ENCODE measurements at regions not wholly inside any gene's neighbourhood (a gene's known extent, or its start where the extent isn't known, plus 50 kb on each side); places are given as distances from the start of the nearest gene placed in this dataset.
A peak's percentile ranks its signal among the peaks of the same experiment; 100 is the strongest.

GRCh38 chr13:61761690-61762089 is 346.0 kb upstream of the PCDH20 start:
- no peak for DNase-seq

- no peak for DNase-seq
These were observed 344.5 kb upstream of the PCDH20 start for GRCh38 chr13:61760102-61760501.

- no peak for DNase-seq
These were observed 340.4 kb upstream of the PCDH20 start for GRCh38 chr13:61756031-61756430.

GRCh38 chr13:61751039-61751438 is 335.4 kb upstream of the PCDH20 start:
- peak in 1 of 2 experiments; percentile 3 for DNase-seq

DNA sequence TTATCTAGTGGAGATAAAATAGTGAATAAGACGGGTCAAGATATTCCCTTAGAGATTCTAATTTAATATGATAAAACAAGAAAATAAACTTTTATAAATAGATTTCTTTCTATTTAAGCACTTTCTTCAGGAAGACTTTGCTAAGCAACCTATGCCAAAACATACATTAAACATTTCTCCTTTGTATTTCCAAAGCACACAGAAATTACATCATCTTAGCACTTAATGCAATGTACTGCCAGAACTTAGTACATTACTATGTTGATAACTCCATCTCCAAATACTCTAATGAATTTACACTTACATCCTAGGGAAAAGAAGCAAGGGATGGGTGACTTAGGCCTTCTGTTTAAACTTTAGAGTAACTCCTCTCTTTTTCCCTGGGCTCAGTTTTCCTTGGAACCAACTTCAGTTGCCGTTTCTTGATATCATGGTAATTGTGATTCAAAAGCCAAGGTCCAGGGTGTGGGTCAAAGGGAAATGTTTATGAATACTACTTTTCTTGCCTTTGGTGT is 322.6 kb upstream of the PCDH20 start:
- DNase-seq, result no peak

GRCh38 chr13:61734683-61735082 is 319.0 kb upstream of the PCDH20 start:
- DNase-seq, result no peak

DNA sequence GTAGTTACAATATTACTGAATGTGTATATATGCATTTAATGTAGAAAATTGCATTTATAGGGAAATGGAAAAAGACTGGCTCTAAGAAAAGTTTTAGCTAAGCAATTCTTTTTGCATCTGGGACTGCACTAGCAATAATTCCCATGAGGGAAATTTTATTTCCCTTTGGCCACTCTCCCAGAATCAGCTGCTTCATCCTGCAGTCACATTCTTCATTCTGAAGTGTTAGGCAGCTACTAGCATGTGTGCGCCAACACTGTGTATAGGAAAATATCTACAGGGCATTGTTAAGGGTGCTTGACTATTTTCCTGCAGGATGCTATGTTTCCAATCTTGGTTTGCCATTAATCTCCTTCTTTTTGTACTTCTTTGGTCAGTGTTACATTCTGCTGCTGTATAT is 312.8 kb upstream of the PCDH20 start:
- DNase-seq, result peak in 1 of 2 experiments; percentile 58

- no peak for DNase-seq
These were observed 312.1 kb upstream of the PCDH20 start for GRCh38 chr13:61727767-61728166.

DNA sequence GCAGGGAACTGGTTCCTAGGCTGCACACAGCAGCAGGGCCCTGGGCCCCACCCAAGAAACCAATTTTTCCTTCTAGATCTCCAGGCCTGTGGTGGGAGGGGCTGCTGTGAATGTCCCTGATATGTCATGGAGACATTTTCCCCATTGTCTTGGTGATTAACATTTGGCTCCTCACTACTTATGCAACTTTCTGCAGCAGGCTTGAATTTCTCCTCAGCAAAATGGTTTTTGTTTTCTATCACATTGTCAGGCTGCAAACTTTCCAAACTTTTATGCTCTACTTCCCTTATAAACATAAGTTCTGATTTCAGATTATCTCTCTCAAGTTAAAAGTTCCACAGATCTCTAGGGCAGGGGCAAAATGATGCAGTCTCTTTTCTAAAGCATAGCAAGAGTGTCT is 310.2 kb upstream of the PCDH20 start:
- no peak for DNase-seq

DNA sequence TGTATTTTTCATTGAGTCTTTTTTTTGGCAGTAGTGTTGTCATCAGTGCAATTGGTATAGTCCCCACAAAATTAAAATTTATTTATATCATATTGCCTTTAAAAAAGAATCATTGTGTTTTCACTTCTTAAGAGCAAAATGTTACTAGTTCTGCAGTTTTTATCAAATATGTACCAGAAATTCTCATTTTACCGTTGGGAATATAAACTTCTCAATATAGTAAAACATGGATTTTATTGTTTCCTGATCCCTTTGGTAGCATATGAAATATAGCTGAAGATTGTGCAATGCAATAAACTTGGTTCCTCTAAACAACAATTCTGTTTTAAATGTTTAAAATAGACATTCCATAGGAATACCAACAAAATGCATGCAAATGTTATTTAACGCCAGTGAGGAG is 306.5 kb upstream of the PCDH20 start:
- DNase-seq, result no peak

DNA sequence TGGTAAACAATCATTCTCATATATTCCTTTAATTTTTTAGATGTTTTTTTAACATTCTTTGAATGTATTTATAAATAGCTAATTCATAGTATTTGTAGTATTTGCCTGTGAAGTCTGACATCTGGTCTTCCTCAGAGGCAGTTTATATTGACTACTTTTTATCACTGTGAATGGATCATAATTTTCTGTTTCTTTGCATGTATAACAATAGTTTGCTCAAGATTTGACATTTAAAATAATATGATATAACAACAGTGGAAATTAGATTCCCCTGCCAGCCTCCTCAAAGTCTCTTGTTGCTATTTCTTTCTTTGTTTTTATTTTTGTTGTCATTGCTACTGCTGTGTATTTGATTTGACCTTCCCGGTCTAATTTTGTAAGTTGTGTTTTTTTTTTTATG is 297.0 kb upstream of the PCDH20 start:
- DNase-seq, result no peak

DNA sequence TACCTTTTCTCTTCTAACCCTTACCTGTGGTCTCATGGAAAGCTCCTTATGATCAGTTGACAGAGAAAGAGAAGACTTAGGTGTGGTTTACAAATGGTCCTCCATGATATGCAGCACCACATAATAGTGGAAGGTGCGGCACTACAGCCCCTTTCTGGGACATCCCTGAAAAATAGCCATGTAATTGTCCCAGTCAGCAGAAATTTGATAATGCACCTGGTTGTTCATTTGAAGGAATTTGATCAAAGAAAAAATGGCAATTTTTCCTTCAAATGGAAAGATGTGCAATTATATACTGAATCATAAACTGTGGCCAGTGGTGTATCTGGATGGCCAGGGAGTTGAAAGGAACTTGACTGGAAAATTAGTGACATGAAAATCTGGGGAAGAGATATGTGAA is 293.6 kb upstream of the PCDH20 start:
- no peak for DNase-seq

DNA sequence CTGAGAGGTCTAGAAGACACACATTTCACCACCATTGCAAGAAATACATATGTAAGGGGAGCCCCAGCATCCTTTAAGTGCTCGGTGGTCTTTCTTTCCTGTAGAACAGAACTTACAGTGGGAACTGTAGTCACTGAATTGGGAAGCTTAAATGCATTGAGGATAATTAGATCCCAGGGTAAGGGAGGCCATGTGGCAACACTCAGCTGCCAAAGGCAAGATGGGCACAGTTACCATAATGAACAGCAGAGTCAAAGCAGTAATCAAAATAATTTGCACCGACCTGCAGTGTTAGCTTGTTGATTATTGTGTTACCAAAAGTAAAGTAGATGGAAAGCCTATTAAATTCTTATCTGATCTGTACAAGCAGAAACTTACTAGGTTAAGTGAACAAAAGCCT is 291.2 kb upstream of the PCDH20 start:
- DNase-seq, result no peak

DNA sequence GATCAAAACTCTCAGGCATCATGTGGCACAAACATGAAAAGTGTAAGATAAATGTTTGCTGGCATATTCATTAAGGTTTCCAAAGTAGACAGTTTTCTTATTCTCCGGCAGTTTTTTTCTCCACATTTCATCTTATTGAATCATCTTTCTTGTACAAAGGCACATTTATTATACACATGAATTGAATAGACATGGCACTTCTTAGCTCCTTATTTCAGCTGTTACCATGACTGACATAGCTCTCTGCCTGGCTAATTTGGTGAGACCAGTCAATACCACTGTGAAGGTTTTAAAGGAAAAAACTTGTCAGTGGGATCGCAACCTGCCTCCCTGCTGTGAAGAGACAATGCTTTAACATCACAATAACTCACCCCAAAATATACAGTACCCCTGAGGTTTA is 285.0 kb upstream of the PCDH20 start:
- no peak for DNase-seq

DNA sequence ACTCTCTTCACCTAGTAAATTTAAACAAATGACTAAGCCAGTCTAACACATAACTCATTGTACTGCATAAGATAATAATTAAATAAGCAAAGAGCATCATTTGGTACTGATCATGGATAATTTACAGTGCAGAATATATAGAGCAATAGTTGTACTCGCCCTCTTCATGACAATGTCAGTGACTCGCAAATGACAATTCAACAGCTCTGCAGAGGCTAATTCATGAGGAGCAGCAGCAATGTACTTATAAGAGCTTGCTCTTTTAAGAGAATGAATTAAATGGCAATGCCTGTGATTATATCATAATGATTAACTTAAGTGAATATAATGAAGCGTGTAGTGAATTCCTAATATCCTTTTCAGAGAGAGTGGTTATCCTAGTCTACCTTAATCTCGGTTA is 284.5 kb upstream of the PCDH20 start:
- DNase-seq, result no peak

GRCh38 chr13:61696676-61697075 is 281.0 kb upstream of the PCDH20 start:
- no peak for DNase-seq

GRCh38 chr13:61695147-61695546 is 279.5 kb upstream of the PCDH20 start:
- no peak for DNase-seq

GRCh38 chr13:61692691-61693090 is 277.0 kb upstream of the PCDH20 start:
- DNase-seq, result peak in 1 of 2 experiments; percentile 2

- no peak for DNase-seq
These were observed 270.0 kb upstream of the PCDH20 start for GRCh38 chr13:61685682-61686012.

DNA sequence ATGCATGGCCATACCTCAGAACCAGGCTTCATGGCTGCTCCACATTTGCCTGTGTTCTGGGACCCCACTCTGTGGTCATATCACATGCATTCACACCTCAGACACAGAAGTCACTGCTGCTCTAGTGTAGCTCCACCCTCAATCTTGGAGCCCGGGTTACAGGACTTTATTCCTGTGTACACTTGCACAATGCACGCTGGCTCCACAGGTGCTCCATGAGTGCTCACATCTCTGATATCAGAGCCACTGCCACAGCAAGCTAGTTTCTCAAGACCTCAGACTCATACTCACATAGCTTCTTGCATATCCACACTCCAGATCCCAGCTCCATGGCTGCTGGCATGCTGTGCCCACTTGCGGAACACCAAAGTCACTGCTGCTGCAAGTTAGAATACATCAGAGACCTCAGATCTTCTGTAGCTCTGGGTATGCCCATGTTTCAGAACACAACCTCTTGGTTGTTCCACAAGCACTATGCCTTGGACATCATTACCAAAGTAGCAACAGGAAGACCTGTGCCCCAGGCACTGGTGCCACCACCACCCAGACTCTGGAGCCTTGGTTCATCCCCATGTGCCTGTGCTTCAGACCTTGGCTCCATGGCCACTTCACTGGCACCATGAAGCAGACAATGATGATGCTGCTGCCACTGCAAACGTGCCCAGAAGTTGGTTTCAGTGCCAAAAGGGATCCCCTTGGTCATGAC is 269.5 kb upstream of the PCDH20 start:
- no peak for DNase-seq

DNA sequence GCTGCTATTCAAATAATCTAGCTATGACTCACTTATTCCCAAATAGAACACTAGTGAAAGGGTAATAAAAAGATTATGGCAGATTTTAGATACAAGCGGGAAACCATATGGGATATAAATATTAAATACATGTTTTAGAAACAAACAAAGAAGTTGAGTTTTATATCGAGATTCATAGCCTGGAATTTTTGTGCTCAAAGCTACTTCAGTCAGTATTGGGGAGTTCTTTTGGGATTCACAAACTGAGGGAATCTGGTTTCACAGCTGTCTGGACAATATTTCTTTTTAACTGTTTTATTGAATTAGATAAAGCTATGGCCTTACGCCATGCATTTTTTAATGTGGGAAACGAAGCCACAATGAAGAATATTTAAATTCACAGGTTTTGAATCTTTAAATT is 257.1 kb upstream of the PCDH20 start:
- no peak for DNase-seq

DNA sequence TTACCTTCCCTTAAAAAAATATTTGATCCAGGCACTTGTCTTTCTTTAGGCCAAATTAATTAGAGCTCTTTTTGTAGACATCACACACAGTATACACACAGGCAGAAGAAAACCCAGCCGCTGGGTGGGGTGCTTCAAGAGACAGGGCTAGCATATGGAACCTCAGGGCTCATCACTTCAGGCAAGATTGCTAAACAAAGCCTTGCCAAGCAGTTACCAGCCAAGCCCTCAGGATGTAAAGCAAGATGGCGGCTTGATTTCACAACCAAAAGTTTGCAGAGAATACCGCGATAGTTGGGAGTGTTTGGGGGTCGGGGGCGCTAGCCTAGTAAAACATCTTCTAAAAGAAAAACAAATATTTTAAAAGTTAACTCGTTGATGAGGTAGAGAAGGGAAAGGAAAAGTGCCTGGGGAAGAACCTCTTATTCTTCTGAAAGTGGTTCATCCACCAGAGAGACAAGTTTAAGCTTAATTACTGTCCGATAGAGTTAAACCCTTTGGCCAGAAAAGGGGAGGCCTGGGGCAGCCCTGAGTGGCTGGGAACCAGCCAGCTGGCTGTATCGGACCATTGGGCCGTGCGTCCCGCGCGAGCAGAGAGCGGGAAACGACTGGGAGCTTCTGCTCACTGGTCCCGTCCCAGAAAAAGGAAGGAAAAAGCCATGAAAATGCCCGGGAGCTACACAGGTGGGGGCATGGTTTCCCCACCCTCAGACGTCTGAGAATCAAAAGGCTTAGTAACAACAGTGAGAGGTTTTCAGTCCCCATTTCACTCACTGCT is 254.9 kb upstream of the PCDH20 start:
- DNase-seq, result no peak

DNA sequence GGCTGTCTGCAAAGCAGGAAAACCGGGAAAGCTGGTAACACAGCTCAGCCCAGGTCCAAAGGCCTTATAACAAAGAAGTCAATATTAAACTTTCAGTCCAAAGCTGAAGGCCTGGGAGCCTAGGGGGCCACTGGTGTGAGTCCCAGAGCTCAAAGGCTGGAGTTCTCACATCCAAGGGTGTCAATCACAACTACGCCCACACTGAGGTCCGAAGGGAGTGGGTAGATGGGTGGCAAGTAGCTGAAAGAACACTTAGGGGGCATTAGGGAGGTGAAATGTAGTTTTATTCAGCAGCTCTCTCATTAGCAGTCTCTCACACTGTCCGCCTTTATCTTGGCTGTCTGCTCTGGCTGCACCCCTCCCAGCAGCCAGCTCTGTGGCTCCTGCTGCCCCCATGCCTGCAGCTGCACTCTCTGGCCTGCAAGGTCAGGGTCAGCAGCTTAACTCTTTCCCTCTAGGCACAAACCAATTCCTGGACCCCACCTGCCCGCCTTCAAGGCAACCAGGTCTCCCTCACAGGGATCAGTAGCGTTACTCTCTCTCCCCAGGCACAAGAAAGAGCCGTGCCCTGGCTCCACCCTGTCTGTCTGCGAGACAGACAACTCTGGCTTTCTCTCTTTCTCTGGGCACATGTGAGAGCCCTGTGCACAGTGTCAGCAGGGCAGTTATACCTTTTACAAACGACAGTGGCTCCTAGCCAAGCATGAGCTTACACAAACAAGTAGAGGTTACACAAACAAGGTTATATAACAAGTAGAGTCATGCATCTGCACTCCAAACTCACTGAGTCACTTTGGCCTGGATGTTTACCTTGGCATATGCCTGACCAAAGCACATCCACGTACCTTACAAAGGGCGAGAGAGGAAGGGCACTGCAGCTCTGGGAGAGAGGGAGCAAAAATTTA is 249.4 kb upstream of the PCDH20 start:
- DNase-seq, result no peak

All from NCI-H446 (cell line).